ENCODE measurements at regions not wholly inside any gene's neighbourhood (a gene's known extent, or its start where the extent isn't known, plus 50 kb on each side); places are given as distances from the start of the nearest gene placed in this dataset.

DNA sequence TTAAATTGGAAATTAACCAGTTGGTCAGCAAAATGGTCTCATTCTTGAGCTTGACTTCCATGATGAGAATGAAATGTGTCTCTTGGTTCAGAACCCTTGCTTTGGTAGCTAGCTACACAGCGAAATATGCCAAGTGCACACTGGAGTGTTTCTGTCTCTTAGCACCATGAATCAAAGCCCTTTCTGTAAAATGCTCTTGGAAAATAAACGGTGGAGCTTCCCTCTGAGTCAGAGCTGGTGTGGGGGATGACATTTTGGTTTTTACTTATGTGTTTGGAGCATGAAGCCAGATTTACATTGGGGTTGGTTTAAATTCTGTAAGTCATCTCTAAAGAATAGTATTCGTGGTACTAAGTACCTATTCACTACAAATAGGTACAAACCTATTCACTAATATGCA, 85.1 kb upstream of the NANOGP8 start:
- CTCF ChIA-PET = no interaction called here
- POLR2A ChIA-PET = no interaction called here

DNA sequence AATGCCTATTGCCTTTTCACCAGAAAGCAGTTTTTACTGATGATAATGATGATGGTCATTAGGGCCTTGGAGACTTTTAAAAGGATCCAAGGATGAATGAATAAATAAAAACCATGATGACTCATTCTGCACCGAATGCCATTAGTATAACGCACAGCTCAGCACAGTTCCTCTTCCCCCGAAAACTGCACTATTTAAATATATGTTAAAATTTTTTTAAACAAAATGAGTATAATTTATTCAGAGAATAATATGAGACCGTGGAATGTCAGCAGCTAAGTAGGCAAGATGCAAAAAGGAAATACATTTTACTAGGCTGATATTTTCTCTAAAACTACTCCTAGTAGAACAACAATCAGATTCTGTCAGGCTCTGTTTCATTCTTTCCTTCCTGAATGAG, 83.4 kb upstream of the NANOGP8 start:
- POLR2A ChIA-PET = no interaction called here
- CTCF ChIA-PET = no interaction called here

DNA sequence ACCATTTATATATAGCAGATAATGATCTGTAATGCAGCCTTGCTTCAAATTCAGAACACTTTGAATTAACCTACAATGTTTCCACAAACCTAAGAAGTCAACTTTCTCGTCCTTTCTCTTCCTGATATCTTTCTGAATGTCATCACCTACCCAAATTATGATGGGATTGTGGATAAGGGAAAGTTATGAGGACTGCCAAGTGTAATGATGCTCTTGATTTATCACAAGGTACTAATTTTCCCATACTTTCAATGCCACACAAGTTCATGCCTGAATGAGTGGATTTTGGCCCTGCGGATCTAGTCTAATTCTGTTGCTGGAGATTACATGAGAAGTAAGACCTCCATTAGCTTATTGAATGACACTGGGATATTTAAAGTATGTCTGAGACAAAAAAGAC, 82.6 kb upstream of the NANOGP8 start:
- CTCF ChIA-PET = no interaction called here
- POLR2A ChIA-PET = no interaction called here

DNA sequence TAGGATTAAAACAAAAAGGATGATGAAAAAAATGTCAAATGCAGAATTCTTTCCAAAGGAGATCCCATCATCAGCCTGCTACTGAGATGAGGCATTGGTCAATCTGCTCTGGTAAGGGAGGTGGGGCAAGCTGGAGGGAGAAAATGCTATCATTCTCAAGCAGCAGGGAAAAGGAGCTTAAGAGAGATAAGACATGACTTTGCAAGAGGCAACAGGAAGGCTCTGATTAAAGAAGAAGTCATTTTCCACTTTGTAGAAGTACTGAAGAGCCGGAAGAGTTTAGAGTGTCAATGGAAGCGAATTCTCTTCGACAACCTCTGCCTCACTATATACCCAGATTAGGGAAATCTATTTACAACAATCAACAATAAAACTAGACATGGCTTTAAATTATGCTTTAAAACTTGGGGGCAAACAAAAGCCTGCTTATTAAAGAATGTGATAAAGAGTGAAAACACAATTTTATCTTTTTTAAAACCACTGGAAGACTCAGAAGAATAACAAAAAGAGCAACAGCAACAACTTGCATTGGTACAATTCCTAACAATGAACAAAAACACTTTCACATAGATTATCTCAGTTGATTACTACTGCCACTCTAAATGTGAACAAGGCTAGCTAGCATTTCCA, 81.8 kb upstream of the NANOGP8 start:
- CTCF ChIA-PET = no interaction called here

DNA sequence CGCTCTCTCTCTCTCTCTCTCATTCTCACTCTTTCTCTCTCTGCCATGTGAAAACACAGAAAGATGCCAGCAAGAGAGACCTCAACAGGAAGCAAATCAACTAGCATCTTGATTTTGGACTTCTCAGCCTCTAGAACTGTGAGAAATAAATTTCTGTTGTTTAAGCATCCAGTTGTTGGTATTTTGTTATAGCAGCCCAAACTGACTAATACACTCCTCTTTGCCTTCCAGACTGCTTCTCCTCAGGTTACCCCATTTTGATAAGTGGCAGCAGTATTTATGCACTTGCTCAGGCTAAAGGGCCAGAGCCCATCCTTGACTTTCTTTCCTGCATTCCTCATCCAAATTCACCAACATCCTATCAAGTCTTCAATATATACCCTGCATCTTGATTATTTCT, 76.6 kb upstream of the NANOGP8 start:
- POLR2A ChIA-PET = no interaction called here
- CTCF ChIA-PET = no interaction called here

More for the DNA sequence above, 81.8 kb upstream of the NANOGP8 start:
- POLR2A ChIA-PET = no interaction called here

DNA sequence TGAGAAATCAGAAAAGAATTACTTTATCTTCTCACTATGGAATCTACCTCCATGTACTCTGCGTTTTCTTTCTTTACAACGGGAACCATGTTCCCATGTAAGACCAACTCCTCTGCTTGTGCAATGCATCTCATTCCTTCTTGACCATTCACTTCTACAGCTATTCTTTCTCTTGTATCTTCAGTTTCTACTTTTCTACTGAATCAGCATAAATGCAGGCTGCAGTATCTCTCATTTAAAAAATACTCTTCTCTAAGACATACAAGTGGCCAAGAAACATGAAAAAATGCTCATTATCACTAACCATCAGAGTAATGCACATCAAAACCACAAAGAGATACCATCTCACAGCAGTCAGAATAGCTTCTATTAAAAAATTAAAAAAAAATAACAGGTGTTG, 74.1 kb upstream of the NANOGP8 start:
- ChIA-PET CTCF (no interaction called here), POLR2A (no interaction called here)

DNA sequence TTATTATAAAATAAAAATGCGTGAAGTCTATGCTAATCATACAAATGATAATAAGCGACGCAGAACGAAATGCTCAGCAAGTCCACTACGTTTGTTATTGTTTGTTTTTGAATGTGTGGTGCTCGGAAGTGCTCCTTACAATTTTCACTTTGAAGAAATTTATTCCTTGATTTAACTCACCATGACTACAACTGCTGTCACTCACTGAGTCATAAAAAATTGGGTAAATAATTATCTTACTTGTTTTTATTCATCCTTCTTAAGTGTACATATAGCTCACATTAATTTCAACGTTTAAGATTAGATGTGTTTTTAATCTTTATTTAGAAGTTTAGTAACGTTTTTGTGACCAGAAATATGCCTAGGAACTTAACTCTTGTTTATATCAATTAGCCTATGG, 66.7 kb upstream of the NANOGP8 start:
- ChIA-PET POLR2A (no interaction called here), CTCF (no interaction called here)

DNA sequence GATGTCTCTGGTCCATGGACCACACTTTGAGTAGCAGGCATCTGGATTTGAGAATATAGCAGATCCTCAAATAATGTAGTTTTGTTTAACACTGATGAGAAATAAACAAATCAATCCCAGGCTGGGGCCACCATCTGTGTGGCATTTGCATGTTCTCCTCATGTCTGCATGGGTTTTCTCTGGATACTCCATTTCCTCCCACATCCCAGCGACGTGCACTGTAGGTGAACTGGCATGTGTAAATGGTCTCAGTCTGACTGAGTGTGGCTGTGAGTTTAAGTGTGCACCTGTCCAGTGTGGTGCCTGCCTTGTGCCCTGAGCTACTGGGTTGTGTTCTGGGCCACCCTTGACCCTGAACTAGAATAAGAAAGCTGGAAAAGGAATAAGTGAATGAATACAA, 66.3 kb upstream of the NANOGP8 start:
- ChIA-PET CTCF (no interaction called here), POLR2A (no interaction called here)

DNA sequence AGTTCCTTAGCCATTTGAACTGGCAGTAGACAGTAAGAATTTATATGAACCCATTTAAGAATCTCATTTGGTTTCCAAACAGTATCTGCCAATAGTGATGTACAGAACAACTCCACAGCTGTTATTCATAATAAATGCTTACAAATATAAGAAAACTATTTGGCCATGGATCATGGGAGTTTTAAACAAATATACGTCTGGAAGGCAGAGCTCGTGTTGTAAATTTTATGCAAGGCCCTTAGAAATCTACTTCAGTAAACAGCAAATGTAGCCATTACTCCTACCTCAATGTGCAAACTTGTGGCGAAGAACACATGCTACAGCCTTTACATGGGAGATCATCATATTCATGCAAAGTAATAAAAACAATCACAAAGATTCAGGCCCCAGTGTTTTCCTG, 65.3 kb upstream of the NANOGP8 start:
- ChIA-PET POLR2A (no interaction called here), CTCF (no interaction called here)

DNA sequence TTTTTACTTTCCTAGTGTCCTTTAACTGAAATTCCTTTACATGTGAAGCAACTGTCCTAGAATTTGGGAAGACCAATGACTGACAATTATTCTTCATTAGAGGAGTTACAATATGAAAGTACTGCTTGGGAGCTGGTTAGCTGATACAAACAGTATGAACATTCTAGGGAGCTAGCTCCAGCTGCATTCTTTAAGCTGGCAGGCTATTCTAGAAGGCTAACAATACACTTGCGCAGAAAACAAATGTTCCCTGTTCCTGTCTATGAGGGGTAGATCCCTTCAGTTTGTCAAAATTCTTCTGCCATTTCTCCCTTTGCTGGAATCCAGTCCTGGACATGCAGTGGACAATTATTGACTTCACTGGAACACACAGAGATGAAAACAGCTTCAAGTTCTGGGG, 60.2 kb upstream of the NANOGP8 start:
- POLR2A ChIA-PET = no interaction called here
- CTCF ChIA-PET = no interaction called here

DNA sequence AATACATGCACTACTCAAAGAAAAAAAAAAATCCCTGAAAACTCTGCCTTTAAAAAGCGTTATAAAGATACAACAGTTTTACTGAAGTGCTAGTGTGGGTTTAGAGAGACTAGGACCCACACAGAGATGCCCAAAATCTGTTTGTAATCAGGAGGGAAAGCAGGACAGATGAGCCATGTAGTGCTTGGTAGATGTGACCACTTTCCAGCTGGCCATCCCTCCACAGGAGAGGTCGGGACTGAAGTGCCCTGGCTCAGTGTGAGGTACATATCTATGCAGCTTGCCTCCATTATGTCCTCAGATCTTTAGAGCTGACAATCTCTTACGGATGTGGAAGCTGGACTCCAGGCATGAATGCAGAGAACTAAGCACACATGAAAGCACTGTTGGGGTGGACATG, 57.5 kb upstream of the NANOGP8 start:
- ChIA-PET POLR2A (no interaction called here), CTCF (no interaction called here)

DNA sequence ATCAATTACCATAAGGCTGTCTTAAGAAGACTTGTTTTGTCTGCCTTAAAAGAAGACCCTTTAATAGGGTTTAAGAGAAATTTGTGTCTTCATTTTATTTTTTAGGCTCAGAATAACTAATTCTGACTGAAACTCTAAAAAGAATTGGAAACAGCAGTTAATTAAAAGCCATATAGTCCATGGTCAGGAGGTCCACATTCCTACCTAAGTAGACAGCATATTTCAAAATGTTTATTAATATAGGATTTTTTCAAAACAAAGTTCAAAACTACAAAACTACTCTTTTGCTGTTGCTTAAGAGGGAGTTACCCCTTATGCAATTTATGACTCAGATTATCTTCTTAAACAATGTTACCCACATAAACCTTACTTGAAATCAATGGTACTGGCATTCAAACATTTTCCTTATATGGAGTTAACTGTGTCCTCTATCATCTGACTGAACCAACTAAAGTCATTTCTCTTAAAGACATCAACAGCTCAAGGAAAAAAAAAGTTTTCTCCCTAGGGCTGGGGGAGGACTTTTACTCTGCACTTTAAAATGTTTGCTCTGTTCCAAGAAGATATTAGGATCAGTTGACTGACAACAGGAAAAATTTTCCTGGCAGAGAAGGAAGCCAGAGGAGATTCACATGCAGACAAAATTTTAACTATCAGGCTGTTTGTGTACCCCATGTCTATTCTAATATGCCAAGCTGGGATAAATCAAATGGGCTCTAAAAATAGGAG, 56.8 kb upstream of the NANOGP8 start:
- POLR2A ChIA-PET = no interaction called here

DNA sequence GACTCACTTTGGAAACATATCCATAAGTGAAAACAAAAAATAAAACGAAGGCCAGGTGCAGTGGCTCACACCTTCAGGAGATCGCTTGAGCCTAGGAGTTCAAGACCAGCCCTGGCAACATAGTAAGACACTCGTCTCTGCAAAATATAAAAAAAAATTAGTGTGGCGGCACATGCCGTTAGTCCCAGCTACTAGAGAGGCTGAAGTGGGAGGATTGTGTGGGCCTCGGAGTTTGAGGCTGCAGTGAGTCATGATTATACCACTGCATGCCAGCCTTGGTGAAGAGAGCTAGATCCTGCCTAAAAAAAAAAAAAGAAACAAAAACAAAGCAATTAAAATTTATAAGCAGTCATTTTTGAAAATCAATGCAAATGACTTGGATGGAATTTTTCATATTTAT, 54.7 kb upstream of the NANOGP8 start:
- POLR2A ChIA-PET = no interaction called here

More for the DNA sequence above, 56.8 kb upstream of the NANOGP8 start:
- CTCF ChIA-PET = no interaction called here

DNA sequence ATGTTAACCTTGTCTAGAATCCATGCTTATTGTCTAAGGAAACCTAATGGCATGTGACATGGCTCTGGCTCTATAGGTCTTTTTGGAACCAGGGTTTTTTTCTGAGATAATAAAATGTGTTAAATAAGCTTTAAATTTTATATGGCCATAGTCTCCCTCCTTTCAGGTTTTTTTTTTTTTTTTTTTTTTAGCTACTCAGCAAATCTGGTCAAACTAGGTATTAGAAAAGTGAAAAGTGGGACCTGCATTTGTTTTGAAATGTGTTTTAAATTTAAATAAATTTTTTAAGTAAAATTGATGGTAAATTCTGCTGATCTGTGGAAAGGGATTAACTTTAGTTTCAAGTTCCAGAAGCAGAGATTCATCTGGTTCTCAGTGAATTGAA, 52.1 kb upstream of the NANOGP8 start:
- CTCF ChIA-PET = no interaction called here
- POLR2A ChIA-PET = no interaction called here

More for the DNA sequence above, 54.7 kb upstream of the NANOGP8 start:
- CTCF ChIA-PET = no interaction called here

DNA sequence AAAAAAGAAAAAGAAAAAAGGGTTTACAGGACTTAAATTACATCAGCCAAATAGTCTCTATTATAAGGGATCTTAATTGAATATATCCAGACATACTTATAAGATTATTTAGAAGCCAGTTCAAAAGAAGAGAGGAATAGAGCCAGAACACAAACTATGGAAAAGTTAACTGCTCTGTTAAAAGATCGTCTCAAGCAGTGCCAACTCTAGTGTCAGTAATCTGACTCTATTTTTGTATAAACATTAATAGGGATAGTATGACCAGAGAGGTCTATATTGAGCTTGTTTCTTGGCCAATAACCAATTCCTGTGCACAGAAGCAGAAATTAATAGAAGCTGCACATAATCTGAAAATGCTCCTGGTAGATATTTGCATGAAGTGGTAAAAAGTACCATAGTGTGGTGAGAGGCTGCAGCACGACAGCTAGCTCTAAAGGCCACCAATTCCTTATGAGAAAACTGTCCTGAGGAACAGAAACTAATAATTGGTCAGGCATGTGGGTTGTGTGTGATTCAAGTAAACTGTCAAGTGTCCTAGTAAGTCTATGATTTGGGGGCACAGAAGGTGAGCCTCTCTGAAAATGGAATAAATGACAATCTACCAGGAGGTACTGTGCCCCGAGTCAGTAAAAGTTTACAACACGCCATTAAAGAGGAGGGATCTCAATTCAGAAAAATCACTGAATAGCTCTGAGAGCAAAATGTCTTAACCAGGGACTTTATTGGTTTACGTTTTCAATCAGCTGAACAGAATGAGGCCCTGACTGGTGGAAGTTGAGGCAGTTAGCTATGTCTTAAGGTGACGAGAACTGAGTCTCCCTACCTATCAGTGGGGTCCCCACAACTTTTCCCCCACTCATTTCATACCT, 51.5 kb upstream of the NANOGP8 start:
- CTCF ChIA-PET = no interaction called here

More for the DNA sequence above, 51.5 kb upstream of the NANOGP8 start:
- POLR2A ChIA-PET = no interaction called here

All from activated CD8-positive, alpha-beta memory T cell treated with anti-CD3 and anti-CD28 coated beads for 36 hours (primary cell).